ENCODE measurements at regions not wholly inside any gene's neighbourhood (a gene's known extent, or its start where the extent isn't known, plus 50 kb on each side); places are given as distances from the start of the nearest gene placed in this dataset.

GRCh38 chr4:138702190-138702824 is 313.3 kb upstream of the NOCT start:
- no peak for TF ChIP-seq EZH2phosphoT487 (IDR thresholded peaks at IDR 0.05; ENCODE audit: borderline replicate concordance, low read length)
- TF ChIP-seq, protein P1, sequence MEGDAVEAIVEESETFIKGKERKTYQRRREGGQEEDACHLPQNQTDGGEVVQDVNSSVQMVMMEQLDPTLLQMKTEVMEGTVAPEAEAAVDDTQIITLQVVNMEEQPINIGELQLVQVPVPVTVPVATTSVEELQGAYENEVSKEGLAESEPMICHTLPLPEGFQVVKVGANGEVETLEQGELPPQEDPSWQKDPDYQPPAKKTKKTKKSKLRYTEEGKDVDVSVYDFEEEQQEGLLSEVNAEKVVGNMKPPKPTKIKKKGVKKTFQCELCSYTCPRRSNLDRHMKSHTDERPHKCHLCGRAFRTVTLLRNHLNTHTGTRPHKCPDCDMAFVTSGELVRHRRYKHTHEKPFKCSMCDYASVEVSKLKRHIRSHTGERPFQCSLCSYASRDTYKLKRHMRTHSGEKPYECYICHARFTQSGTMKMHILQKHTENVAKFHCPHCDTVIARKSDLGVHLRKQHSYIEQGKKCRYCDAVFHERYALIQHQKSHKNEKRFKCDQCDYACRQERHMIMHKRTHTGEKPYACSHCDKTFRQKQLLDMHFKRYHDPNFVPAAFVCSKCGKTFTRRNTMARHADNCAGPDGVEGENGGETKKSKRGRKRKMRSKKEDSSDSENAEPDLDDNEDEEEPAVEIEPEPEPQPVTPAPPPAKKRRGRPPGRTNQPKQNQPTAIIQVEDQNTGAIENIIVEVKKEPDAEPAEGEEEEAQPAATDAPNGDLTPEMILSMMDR (IDR thresholded peaks at IDR 0.05; ENCODE audit: low read depth, low read length, poor library complexity, severe bottlenecking), result no peak

Measured in DOHH2 (cell line).